Colonic mucosa (tissue), 4 donors: ENCODE measurements at regions not wholly inside any gene's neighbourhood (a gene's known extent, or its start where the extent isn't known, plus 50 kb on each side); places are given as distances from the start of the nearest gene placed in this dataset.

ENCODE experiments used
- DNase-seq: peaks from one replicate; pipeline ENCODE4 v3.0.0-alpha.2; 2020
- H3K27ac ChIP-seq: fragments of 200-600 bp; one replicate; pipeline ENCODE4 v1.8.0; 2021
- H3K27me3 ChIP-seq: fragments of 200-600 bp; one replicate; pipeline ENCODE4 v1.8.0; 2021
- H3K36me3 ChIP-seq: fragments of 200-600 bp; one replicate; pipeline ENCODE4 v1.8.0; 2021
- H3K4me1 ChIP-seq: fragments of 200-600 bp; one replicate; pipeline ENCODE4 v1.8.0; 2021; ENCODE audit warnings: mild to moderate bottlenecking
- H3K4me3 ChIP-seq: fragments of 200-600 bp; one replicate; pipeline ENCODE4 v1.8.0; 2021
- H3K9ac ChIP-seq, 2 donors: one replicate each; pipeline ENCODE4 v1.7.0; 2013; ENCODE audit warnings: control low read depth in 2 of 2, low read depth in 2 of 2, low read length in 2 of 2
- H3K9me3 ChIP-seq: fragments of 200-600 bp; one replicate; pipeline ENCODE4 v1.8.0; 2021
- intact Hi-C: fragments of 100-400 bp; cut with DNase I; formaldehyde crosslinking; loops from one replicate; pipeline ENCODE4 v1.14.1; 2022
- TF ChIP-seq, protein P1 (sequence below): fragments of 200-600 bp; IDR thresholded peaks from one replicate; pipeline ENCODE4 v1.8.0; 2022; ENCODE audit warnings: antibody characterized with exemption, mild to moderate bottlenecking
- donor health status: healthy.
- donor health status: DM: no; HTN: no; CAD: no.
- donor health status: DM: no; HTN: no; CAD: no.

DNA sequence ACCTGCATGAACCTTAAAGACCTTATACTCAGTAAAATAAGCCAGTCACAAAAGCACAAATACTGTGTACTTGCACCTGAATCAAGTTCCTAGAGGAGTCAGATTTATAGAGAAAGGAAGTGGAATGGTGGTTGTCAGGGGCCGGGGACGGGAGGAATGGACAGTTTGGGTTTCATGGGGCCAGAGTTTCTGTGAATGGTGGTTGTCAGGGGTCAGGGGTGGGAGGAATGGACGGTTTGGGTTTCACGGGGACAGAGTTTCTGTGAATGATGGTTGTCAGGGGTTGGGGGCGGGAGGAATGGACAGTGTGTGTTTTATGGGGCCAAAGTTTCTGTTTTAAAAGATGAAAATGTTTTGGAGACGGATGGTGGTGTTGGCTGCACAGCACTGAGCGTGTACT lies 260.0 kb upstream of the MKI67 start:
- TF ChIP-seq, protein P1, sequence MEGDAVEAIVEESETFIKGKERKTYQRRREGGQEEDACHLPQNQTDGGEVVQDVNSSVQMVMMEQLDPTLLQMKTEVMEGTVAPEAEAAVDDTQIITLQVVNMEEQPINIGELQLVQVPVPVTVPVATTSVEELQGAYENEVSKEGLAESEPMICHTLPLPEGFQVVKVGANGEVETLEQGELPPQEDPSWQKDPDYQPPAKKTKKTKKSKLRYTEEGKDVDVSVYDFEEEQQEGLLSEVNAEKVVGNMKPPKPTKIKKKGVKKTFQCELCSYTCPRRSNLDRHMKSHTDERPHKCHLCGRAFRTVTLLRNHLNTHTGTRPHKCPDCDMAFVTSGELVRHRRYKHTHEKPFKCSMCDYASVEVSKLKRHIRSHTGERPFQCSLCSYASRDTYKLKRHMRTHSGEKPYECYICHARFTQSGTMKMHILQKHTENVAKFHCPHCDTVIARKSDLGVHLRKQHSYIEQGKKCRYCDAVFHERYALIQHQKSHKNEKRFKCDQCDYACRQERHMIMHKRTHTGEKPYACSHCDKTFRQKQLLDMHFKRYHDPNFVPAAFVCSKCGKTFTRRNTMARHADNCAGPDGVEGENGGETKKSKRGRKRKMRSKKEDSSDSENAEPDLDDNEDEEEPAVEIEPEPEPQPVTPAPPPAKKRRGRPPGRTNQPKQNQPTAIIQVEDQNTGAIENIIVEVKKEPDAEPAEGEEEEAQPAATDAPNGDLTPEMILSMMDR: no peak
- H3K27ac ChIP-seq: no peak overlapping the region
- no peaks in the 10 kb centered on the region for H3K4me1 ChIP-seq
- intact Hi-C loops: no loop called here
- no peaks in the 10 kb centered on the region for H3K36me3 ChIP-seq
- no peaks in the 10 kb centered on the region for H3K9me3 ChIP-seq
- DNase-seq: no peak
- no peaks in the 10 kb centered on the region for H3K27me3 ChIP-seq
- H3K4me3 ChIP-seq: no peak overlapping the region
- H3K9ac ChIP-seq: no peak overlapping the region

DNA sequence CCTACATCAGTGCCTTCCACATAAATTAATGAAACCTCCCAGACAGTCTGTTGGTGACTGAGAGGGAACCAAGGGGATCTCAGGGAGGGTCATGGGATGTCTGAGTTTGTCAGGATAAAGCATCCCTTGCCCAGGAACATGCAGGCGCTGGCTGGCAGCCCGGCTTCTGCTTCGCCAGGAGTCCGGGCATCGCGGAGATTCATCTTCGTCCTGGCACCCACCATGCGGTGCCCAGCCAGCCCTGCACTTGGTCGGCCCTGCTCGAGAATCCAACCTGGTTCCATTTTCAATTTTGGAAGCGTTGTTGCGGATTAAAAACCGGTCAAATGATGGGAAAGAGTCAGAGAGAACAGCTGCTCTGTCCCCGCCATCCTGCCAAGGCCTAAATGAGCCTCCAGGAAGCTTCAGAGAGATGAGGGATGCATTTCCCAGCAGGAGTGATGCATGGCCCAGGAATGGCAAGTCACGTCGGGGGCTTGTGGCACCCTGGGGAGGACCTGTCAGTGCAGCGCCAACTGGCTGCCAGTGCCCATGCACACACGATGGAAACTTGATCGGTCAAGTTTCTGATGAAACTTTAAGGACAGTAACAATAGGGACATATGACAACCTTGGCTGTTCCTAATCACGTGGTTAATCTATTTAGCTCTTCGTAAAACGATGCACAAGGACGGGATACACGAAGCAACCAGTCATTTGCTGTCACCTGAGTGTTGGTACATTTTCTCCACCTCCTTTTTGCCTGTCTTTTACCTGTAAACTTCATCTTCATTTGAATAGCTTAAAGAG lies 260.8 kb upstream of the MKI67 start:
- TF ChIP-seq, protein P1: no peak
- no peaks in the 10 kb centered on the region for H3K27me3 ChIP-seq
- H3K27ac ChIP-seq: no peak overlapping the region
- DNase-seq: no peak
- H3K9me3 ChIP-seq: no peaks in the 10 kb centered on the region
- H3K9ac ChIP-seq: no peak overlapping the region
- intact Hi-C loops: no loop called here
- no peaks in the 10 kb centered on the region for H3K4me1 ChIP-seq
- H3K4me3 ChIP-seq: no peak overlapping the region
- H3K36me3 ChIP-seq: no peaks in the 10 kb centered on the region

DNA sequence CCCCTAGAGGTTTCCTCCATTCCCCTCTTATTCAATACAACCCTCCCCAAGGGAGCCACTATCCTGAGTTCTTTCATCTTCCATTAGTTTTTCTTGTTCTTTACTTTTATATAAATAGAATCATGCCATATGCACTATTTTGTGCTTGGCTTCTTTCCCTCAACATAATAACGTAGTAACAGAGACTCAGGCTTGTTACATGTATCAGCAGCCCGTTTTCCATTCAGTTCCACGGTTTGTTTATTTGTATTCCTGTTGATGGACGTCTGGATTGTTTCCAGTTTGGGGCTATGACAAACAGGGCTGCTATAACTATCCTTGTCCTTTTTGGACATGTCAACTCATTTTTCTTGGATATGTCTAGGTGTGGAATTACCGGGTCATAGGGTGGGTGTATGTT lies 264.4 kb upstream of the MKI67 start:
- H3K27me3 ChIP-seq: no peaks in the 10 kb centered on the region
- intact Hi-C loops: no loop called here
- H3K9ac ChIP-seq: no peak overlapping the region
- DNase-seq: no peak
- no peak overlapping the region for H3K27ac ChIP-seq
- H3K4me3 ChIP-seq: no peak overlapping the region
- H3K9me3 ChIP-seq: no peaks in the 10 kb centered on the region
- TF ChIP-seq, protein P1: no peak
- H3K4me1 ChIP-seq: no peaks in the 10 kb centered on the region
- no peaks in the 10 kb centered on the region for H3K36me3 ChIP-seq

DNA sequence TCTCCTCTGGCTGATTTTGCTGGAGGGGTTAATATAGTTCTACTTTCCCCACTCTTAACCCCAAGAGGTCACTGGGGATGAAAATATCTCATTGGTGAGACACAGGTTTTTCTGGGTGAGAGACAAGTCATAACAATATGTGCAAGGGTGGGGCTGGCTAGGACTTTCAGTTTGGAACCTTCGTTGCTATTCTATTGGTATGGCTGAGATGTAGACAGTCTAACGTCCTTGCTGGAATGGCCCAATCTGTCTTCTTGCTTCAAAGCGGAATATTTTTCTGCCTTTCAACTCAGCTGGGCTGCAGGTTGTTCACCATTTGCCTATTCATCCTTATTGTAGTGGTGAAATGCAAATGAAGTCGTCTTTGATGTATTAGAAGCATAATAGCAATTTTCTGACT lies 267.3 kb upstream of the MKI67 start:
- intact Hi-C loops: no loop called here
- Histone ChIP-seq H3K27me3 (no peaks in the 10 kb centered on the region), H3K4me3 (no peak overlapping the region), H3K36me3 (no peaks in the 10 kb centered on the region), H3K27ac (no peak overlapping the region), H3K4me1 (no peaks in the 10 kb centered on the region), H3K9me3 (no peaks in the 10 kb centered on the region), H3K9ac (no peak overlapping the region)
- DNase-seq: no peak
- TF ChIP-seq, protein P1: no peak

DNA sequence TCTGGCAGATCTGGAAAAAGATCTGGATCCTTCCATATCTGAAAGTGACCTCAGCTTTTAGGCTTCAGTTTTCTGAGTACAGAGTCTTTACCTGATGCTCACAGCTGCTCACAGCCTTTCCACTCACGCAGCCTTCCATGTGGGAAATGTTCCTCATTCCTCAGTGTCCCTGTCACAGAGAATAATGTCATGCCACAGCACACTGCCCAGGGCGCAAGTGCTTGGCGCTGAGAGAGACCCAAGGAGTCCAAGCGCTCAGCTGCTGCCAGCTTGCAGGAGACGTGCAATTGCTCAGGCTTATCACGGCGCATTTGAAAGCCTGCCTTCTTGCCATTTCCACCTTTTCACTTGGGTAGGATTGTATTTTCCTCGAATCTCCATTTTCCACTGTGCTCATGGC lies 271.9 kb upstream of the MKI67 start:
- Histone ChIP-seq H3K27me3 (no peaks in the 10 kb centered on the region), H3K27ac (no peak overlapping the region), H3K36me3 (no peaks in the 10 kb centered on the region), H3K9ac (no peak overlapping the region), H3K4me1 (no peaks in the 10 kb centered on the region), H3K4me3 (no peak overlapping the region), H3K9me3 (no peaks in the 10 kb centered on the region)
- TF ChIP-seq, protein P1: no peak
- no peak for DNase-seq
- intact Hi-C loops: no loop called here
